Panc1 (cell line): ENCODE measurements at regions not wholly inside any gene's neighbourhood (a gene's known extent, or its start where the extent isn't known, plus 50 kb on each side); places are given as distances from the start of the nearest gene placed in this dataset.

Source experiments
- CTCF ChIP-seq: fragments of 450-650 bp; IDR thresholded peaks from 2 replicates; pipeline ENCODE4 v1.5.1; 2017; ENCODE audit warnings: mild to moderate bottlenecking
- REST ChIP-seq, 2 experiments: IDR thresholded peaks; 2 replicates each; pipeline ENCODE4 v1.6.1; 2011 to 2012; ENCODE audit warnings: low read depth in 2 of 2, control low read depth in 1 of 2, low read length in 1 of 2, mild to moderate bottlenecking in 1 of 2, moderate library complexity in 1 of 2; ENCODE audit not compliant: insufficient read depth in 1 of 2
- SIN3A ChIP-seq: IDR thresholded peaks from 2 replicates; pipeline ENCODE4 v1.6.1; 2012; ENCODE audit warnings: low read depth, mild to moderate bottlenecking, low read length, moderate library complexity, borderline replicate concordance; ENCODE audit not compliant: insufficient read depth

DNA sequence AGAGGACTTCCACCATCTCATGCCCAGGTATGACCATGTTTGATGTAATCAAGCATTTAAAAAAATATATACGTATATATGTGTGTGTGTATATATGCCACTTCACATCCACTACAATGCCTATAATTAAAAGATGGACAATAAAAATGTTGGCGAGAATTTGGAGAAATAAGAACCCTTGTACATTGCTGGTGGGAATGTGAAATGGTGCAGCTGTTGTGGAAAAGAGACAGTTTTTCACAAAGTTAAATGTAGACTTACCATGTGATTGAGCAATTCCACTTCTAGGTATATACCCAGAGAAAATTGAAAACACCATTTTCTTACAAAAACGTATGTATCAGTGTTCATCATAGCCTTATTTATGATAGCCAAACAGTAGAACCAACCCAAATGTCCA is 229.2 kb upstream of the WWC1 start:
- TF ChIP-seq CTCF = no peak
- no peak for TF ChIP-seq REST (IDR thresholded peaks at IDR 0.05; ENCODE audit: insufficient read depth in 1 of 2, low read depth in 2 of 2, low read length in 1 of 2)
- TF ChIP-seq SIN3A = no peak
